ENCODE measurements at regions not wholly inside any gene's neighbourhood (a gene's known extent, or its start where the extent isn't known, plus 50 kb on each side); places are given as distances from the start of the nearest gene placed in this dataset.

DNA sequence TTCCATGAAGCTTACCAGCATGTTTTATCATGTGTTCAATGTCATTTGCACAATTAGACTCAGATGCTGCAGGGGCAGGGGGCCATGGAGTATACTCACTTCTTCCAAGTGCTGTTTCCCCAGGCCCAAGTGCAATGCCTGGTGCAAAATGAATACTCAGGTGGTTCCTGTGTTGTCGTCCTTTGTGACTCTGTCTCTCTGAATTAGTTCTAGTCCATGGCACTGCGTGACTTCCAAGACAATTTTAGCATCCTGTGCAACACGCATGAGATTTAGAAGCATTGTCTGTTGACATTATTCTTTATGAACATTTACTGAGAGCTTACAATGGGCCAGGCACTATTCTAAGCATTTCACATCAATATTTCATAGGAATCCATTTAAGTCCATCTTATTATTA lies 769.7 kb upstream of the RBFOX1 start:
- no peak for TF ChIP-seq ZNF462 (CRISPR knock-in tag; IDR thresholded peaks at IDR 0.05)
- TF ChIP-seq STAT1 (IDR thresholded peaks at IDR 0.05; ENCODE audit: unreplicated experiment), result no peak
- TF ChIP-seq CTCF (conservative IDR thresholded peaks at IDR 0.05; ENCODE audit: low read depth in 2 of 2), result no peak
- no peak for TF ChIP-seq NANOG (IDR thresholded peaks at IDR 0.05; ENCODE audit: borderline replicate concordance)
- no peak for TF ChIP-seq ETS1 (IDR thresholded peaks at IDR 0.05)
- TF ChIP-seq EZH2 (IDR thresholded peaks at IDR 0.05; ENCODE audit: low read depth, unreplicated experiment), result no peak
- no peak for TF ChIP-seq JUNB (IDR thresholded peaks at IDR 0.05; ENCODE audit: unreplicated experiment)
- TF ChIP-seq EZH2phosphoT487 (IDR thresholded peaks at IDR 0.05; ENCODE audit: unreplicated experiment), result no peak
- no peak for TF ChIP-seq ZNF114 (CRISPR knock-in tag; IDR thresholded peaks at IDR 0.05)
- TF ChIP-seq CREB1 (CRISPR knock-in tag; IDR thresholded peaks at IDR 0.05; ENCODE audit: low read depth), result no peak
- TF ChIP-seq POLR2AphosphoS5 (IDR thresholded peaks at IDR 0.05; ENCODE audit: low read depth), result no peak
- TF ChIP-seq ZNF331 (CRISPR knock-in tag; IDR thresholded peaks at IDR 0.05; ENCODE audit: low read depth), result no peak
- no peaks in the 10 kb centered on the region; the same call in 2 of the 3 replicates for H3K9me3 Mint-ChIP-seq
- no peak overlapping the region for H3K4me2 ChIP-seq
- H3K36me3 Mint-ChIP-seq (ENCODE audit: low read depth), result 0 out of 3 replicates have a peak, but pooled peaks cover 5% of the 10 kb centered on the region
- H3K4me3 Mint-ChIP-seq, result no peak overlapping the region
- H3K9me2 ChIP-seq (ENCODE audit: insufficient read depth), result no peaks in the 10 kb centered on the region
- no peaks in the 10 kb centered on the region for H4K20me1 ChIP-seq (replicated peaks; ENCODE audit: insufficient read depth)
- H3K4me3 ChIP-seq, result no peak overlapping the region
- no peaks in the 10 kb centered on the region for H3K27me3 ChIP-seq (ENCODE audit: insufficient read depth)
- H3K79me2 ChIP-seq (replicated peaks; ENCODE audit: insufficient read depth), result no peaks in the 10 kb centered on the region
- peaks cover 5% of the 10 kb centered on the region; the same call in 1 of the 2 replicates for H3K36me3 ChIP-seq (ENCODE audit: insufficient read depth)
- DNase-seq (ENCODE audit: low spot score), result no peak
- no peak overlapping the region for H2AFZ ChIP-seq
- peaks cover 9% of the 10 kb centered on the region; the same call in 1 of the 2 replicates for H3K4me1 ChIP-seq (ENCODE audit: insufficient read depth)
- H3F3A ChIP-seq (replicated peaks; ENCODE audit: low read depth), result no peaks in the 10 kb centered on the region
- no peaks in the 10 kb centered on the region for H3K27me3 Mint-ChIP-seq (ENCODE audit: insufficient read depth, low read depth, poor library complexity)
- no peak overlapping the region for H3K27ac Mint-ChIP-seq
- no peak for ATAC-seq
- no peak overlapping the region for H3K27ac ChIP-seq (ENCODE audit: low read depth)
- H3K4me1 Mint-ChIP-seq, result peaks cover 28% of the 10 kb centered on the region
